H9 (cell line): ENCODE measurements at regions not wholly inside any gene's neighbourhood (a gene's known extent, or its start where the extent isn't known, plus 50 kb on each side); places are given as distances from the start of the nearest gene placed in this dataset.

ENCODE experiments used
- DNase-seq: peaks from one replicate; pipeline ENCODE4 v3.0.0-alpha.2; 2017
- H2AFZ ChIP-seq: one replicate; pipeline ENCODE4 v1.6.1; 2013; ENCODE audit warnings: mild to moderate bottlenecking, low read length, control low read depth, moderate library complexity
- H2AK5ac ChIP-seq: 2 replicates; pipeline ENCODE4 v1.6.1; 2013; ENCODE audit warnings: low read length, control low read depth, mixed read lengths; ENCODE audit not compliant: insufficient read length
- H2BK120ac ChIP-seq: one replicate; pipeline ENCODE4 v1.6.1; 2013; ENCODE audit warnings: low read depth, mild to moderate bottlenecking, low read length, control low read depth, inconsistent platforms; ENCODE audit not compliant: poor library complexity, severe bottlenecking
- H2BK12ac ChIP-seq: 2 replicates; pipeline ENCODE4 v1.6.1; 2013; ENCODE audit warnings: low read length, control low read depth, mixed read lengths, low read depth; ENCODE audit not compliant: insufficient read length
- H2BK15ac ChIP-seq: 2 replicates; pipeline ENCODE4 v1.6.1; 2013; ENCODE audit warnings: low read depth, low read length, control low read depth
- H2BK20ac ChIP-seq: one replicate; pipeline ENCODE4 v1.6.1; 2013; ENCODE audit warnings: low read depth, mild to moderate bottlenecking, low read length, control low read depth, inconsistent platforms; ENCODE audit not compliant: poor library complexity, severe bottlenecking
- H2BK5ac ChIP-seq: 2 replicates; pipeline ENCODE4 v1.6.1; 2013; ENCODE audit warnings: low read length, control low read depth, mixed read lengths; ENCODE audit not compliant: insufficient read length
- H3K14ac ChIP-seq: 2 replicates; pipeline ENCODE4 v1.6.1; 2013; ENCODE audit warnings: low read length, control low read depth; ENCODE audit not compliant: insufficient read depth
- H3K18ac ChIP-seq: 2 replicates; pipeline ENCODE4 v1.6.1; 2013; ENCODE audit warnings: low read depth, mild to moderate bottlenecking, mixed read lengths, low read length, control low read depth; ENCODE audit not compliant: insufficient read length
- H3K23ac ChIP-seq: 2 replicates; pipeline ENCODE4 v1.6.1; 2013; ENCODE audit warnings: low read length, control low read depth, mixed read lengths, low read depth; ENCODE audit not compliant: insufficient read length
- H3K23me2 ChIP-seq: 2 replicates; pipeline ENCODE4 v1.6.1; 2013; ENCODE audit warnings: low read depth, mild to moderate bottlenecking, mixed read lengths, low read length, control low read depth; ENCODE audit not compliant: insufficient read length, poor library complexity, severe bottlenecking
- H3K27ac ChIP-seq: 2 replicates; pipeline ENCODE4 v1.5.1; 2013; ENCODE audit warnings: low read length, control low read depth, mixed read lengths, low read depth; ENCODE audit not compliant: insufficient read length
- H3K27me3 ChIP-seq: 2 replicates; pipeline ENCODE4 v1.6.1; 2013; ENCODE audit warnings: low read length, control low read depth, inconsistent platforms; ENCODE audit not compliant: insufficient read depth
- H3K4ac ChIP-seq: 2 replicates; pipeline ENCODE4 v1.6.1; 2013; ENCODE audit warnings: low read depth, mild to moderate bottlenecking, control low read depth, inconsistent platforms, low read length, moderate library complexity
- H3K4me1 ChIP-seq: 2 replicates; pipeline ENCODE4 v1.6.1; 2013; ENCODE audit warnings: low read length, control low read depth, inconsistent platforms; ENCODE audit not compliant: insufficient read depth
- H3K4me2 ChIP-seq: 2 replicates; pipeline ENCODE4 v1.6.1; 2013; ENCODE audit warnings: low read length, control low read depth, mixed read lengths; ENCODE audit not compliant: insufficient read length, insufficient read depth
- H3K56ac ChIP-seq: 2 replicates; pipeline ENCODE4 v1.6.1; 2013; ENCODE audit warnings: low read depth, mild to moderate bottlenecking, mixed read lengths, low read length, control low read depth; ENCODE audit not compliant: insufficient read length
- H3K79me1 ChIP-seq: 2 replicates; pipeline ENCODE4 v1.6.1; 2013; ENCODE audit warnings: low read depth, mild to moderate bottlenecking, moderate library complexity, low read length, control low read depth, inconsistent platforms; ENCODE audit not compliant: insufficient read depth, poor library complexity, severe bottlenecking
- H3K79me2 ChIP-seq: 2 replicates; pipeline ENCODE4 v1.6.1; 2013; ENCODE audit warnings: low read length, control low read depth, inconsistent platforms; ENCODE audit not compliant: insufficient read depth
- H3K9ac ChIP-seq: 2 replicates; pipeline ENCODE4 v1.6.1; 2013; ENCODE audit warnings: low read length, control low read depth, mixed read lengths; ENCODE audit not compliant: insufficient read length; ENCODE audit errors: extremely low read depth
- H3K9me3 ChIP-seq: one replicate; pipeline ENCODE4 v1.6.1; 2013; ENCODE audit warnings: low read depth, low read length, inconsistent platforms; ENCODE audit not compliant: control insufficient read depth
- H3T11ph ChIP-seq: one replicate; pipeline ENCODE4 v1.6.1; 2013; ENCODE audit warnings: mild to moderate bottlenecking, low read length, control low read depth, inconsistent platforms
- H4K20me1 ChIP-seq: one replicate; pipeline ENCODE4 v1.6.1; 2013; ENCODE audit not compliant: control insufficient read depth, insufficient read length, insufficient read depth
- H4K5ac ChIP-seq: 2 replicates; pipeline ENCODE4 v1.6.1; 2013; ENCODE audit warnings: low read depth, mild to moderate bottlenecking, mixed read lengths, low read length, control low read depth; ENCODE audit not compliant: insufficient read length
- H4K8ac ChIP-seq: replicated peaks from 2 replicates; pipeline ENCODE4 v1.6.1; 2013; ENCODE audit warnings: low read length, control low read depth, mixed read lengths, low read depth; ENCODE audit not compliant: insufficient read length
- H4K91ac ChIP-seq: 2 replicates; pipeline ENCODE4 v1.6.1; 2013; ENCODE audit warnings: low read depth, mild to moderate bottlenecking, moderate library complexity, mixed read lengths, low read length, control low read depth; ENCODE audit not compliant: insufficient read length
- H3K27ac Mint-ChIP-seq, 3 experiments: 2 replicates in 2 of 3; 3 replicates in 1 of 3; pipeline ENCODE4 v1.8.0; 2020 to 2021; ENCODE audit warnings: mixed read lengths in 3 of 3, mild to moderate bottlenecking in 1 of 3, moderate library complexity in 1 of 3
- H3K27me3 Mint-ChIP-seq: 2 replicates; pipeline ENCODE4 v1.8.0; 2021; ENCODE audit warnings: low read depth, mild to moderate bottlenecking, moderate library complexity, mixed read lengths
- H3K36me3 Mint-ChIP-seq, 3 experiments: 2 replicates in 2 of 3; 3 replicates in 1 of 3; pipeline ENCODE4 v1.8.0; 2020 to 2021; ENCODE audit warnings: low read depth in 3 of 3, mixed read lengths in 3 of 3; ENCODE audit not compliant: insufficient read depth in 1 of 3
- H3K4me1 Mint-ChIP-seq, 2 experiments: 2 replicates each; pipeline ENCODE4 v1.8.0; 2020; ENCODE audit warnings: mixed read lengths in 2 of 2
- H3K4me3 Mint-ChIP-seq, 2 experiments: 2 replicates in 1 of 2; 3 replicates in 1 of 2; pipeline ENCODE4 v1.8.0; 2020 to 2021; ENCODE audit warnings: mild to moderate bottlenecking in 2 of 2, mixed read lengths in 2 of 2, moderate library complexity in 1 of 2
- H3K9me3 Mint-ChIP-seq, 2 experiments: 2 replicates in 1 of 2; 3 replicates in 1 of 2; pipeline ENCODE4 v1.8.0; 2020; ENCODE audit warnings: mild to moderate bottlenecking in 2 of 2, mixed read lengths in 2 of 2, moderate library complexity in 1 of 2
- WGBS: extraction: QIAGEN DNeasy Blood & Tissue Kit; methylation state at CpG from one replicate; pipeline ENCODE4 v1.1.7; 2013; ENCODE audit warnings: missing lambda C conversion rate, low lambda C conversion rate, mixed read lengths; ENCODE audit not compliant: insufficient read length; ENCODE audit errors: extremely low coverage; 5-methylcytosine and 5-hydroxymethylcytosine counted together
- TF ChIP-seq, protein P1 (sequence below): fragments of 200-600 bp; sonication (generic); conservative IDR thresholded peaks from 3 replicates; pipeline ENCODE4 v1.8.0; 2021; ENCODE audit warnings: antibody characterized with exemption, mild to moderate bottlenecking

DNA sequence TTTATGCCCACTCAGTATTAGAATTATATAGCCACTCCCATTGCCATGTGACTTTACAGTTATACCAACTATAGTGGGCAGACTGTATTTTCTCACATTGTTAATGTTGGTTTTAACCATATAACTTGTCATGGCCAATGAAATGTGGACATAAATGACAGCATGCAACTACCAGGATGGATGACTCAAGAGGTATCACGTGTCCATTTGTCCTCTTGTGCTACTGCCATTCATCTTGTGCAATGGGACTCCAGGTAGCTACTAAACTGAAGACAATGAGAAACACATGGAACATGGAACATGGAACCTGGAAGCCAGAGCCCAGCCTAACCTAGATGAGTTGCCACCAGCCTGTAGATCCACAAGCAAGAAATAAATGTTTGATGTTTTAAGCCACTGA is 242.7 kb upstream of the IPO5 start:
- DNase-seq: no peak
- Histone ChIP-seq H4K91ac (no peak overlapping the region), H2AK5ac (no peak overlapping the region), H3K79me2 (no peaks in the 10 kb centered on the region), H2BK120ac (no peak overlapping the region), H3T11ph (no peak overlapping the region), H3K9me3 (no peaks in the 10 kb centered on the region), H3K56ac (no peak overlapping the region), H3K79me1 (no peaks in the 10 kb centered on the region), H2BK20ac (no peak overlapping the region), H4K5ac (no peak overlapping the region), H3K4me2 (no peak overlapping the region), H3K27ac (no peak overlapping the region), H3K9ac (no peak overlapping the region), H3K14ac (no peak overlapping the region), H3K23me2 (no peaks in the 10 kb centered on the region), H2BK15ac (no peak overlapping the region), H3K27me3 (no peaks in the 10 kb centered on the region), H3K4ac (no peak overlapping the region), H2AFZ (no peak overlapping the region), H2BK12ac (no peak overlapping the region), H4K8ac (no peak overlapping the region), H3K4me1 (no peaks in the 10 kb centered on the region), H3K23ac (no peak overlapping the region), H2BK5ac (no peak overlapping the region), H3K18ac (no peak overlapping the region), H4K20me1 (no peaks in the 10 kb centered on the region)
- H3K27me3 Mint-ChIP-seq: no peaks in the 10 kb centered on the region
- TF ChIP-seq, protein P1, sequence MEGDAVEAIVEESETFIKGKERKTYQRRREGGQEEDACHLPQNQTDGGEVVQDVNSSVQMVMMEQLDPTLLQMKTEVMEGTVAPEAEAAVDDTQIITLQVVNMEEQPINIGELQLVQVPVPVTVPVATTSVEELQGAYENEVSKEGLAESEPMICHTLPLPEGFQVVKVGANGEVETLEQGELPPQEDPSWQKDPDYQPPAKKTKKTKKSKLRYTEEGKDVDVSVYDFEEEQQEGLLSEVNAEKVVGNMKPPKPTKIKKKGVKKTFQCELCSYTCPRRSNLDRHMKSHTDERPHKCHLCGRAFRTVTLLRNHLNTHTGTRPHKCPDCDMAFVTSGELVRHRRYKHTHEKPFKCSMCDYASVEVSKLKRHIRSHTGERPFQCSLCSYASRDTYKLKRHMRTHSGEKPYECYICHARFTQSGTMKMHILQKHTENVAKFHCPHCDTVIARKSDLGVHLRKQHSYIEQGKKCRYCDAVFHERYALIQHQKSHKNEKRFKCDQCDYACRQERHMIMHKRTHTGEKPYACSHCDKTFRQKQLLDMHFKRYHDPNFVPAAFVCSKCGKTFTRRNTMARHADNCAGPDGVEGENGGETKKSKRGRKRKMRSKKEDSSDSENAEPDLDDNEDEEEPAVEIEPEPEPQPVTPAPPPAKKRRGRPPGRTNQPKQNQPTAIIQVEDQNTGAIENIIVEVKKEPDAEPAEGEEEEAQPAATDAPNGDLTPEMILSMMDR: no peak
- no peaks in the 10 kb centered on the region for H3K36me3 Mint-ChIP-seq
- no CpG with 5 or more reads among the region's 1 CpG for WGBS
- H3K4me3 Mint-ChIP-seq: no peak overlapping the region
- peaks cover 0 to 3% of the 10 kb centered on the region in 2 experiments; a peak in 2 of 5 replicates for H3K9me3 Mint-ChIP-seq
- H3K27ac Mint-ChIP-seq: no peak overlapping the region
- no peaks in the 10 kb centered on the region for H3K4me1 Mint-ChIP-seq
